NCI-H2107 (cell line): ENCODE measurements at regions not wholly inside any gene's neighbourhood (a gene's known extent, or its start where the extent isn't known, plus 50 kb on each side); places are given as distances from the start of the nearest gene placed in this dataset.

Experiments
- DNase-seq: peaks from one replicate; lab custom pipeline; 2025; lab: John Stamatoyannopoulos, UW

- DNase-seq: no peak
Observed at GRCh38 chr20:23253524-23253923, 97.1 kb upstream of the NXT1 start.

- no peak for DNase-seq
Observed at GRCh38 chr20:23251779-23252178, 98.8 kb upstream of the NXT1 start.

- DNase-seq: no peak
Observed at GRCh38 chr20:23249541-23249940, 101.0 kb upstream of the NXT1 start.

- no peak for DNase-seq
Observed at GRCh38 chr20:23248461-23248882, 102.1 kb upstream of the NXT1 start.

- DNase-seq: no peak
Observed at GRCh38 chr20:23246717-23247664, 103.6 kb upstream of the NXT1 start.

- no peak for DNase-seq
Observed at GRCh38 chr20:23245553-23246181, 104.9 kb upstream of the NXT1 start.

GRCh38 chr20:23244916-23245552 lies 105.6 kb upstream of the NXT1 start:
- DNase-seq: no peak

- DNase-seq: no peak
Observed at GRCh38 chr20:23244156-23244915, 106.3 kb upstream of the NXT1 start.

GRCh38 chr20:23243791-23244155 lies 106.8 kb upstream of the NXT1 start:
- no peak for DNase-seq

GRCh38 chr20:23242556-23243180 lies 107.9 kb upstream of the NXT1 start:
- no peak for DNase-seq

GRCh38 chr20:23242104-23242503 lies 108.5 kb upstream of the NXT1 start:
- DNase-seq: no peak

DNA sequence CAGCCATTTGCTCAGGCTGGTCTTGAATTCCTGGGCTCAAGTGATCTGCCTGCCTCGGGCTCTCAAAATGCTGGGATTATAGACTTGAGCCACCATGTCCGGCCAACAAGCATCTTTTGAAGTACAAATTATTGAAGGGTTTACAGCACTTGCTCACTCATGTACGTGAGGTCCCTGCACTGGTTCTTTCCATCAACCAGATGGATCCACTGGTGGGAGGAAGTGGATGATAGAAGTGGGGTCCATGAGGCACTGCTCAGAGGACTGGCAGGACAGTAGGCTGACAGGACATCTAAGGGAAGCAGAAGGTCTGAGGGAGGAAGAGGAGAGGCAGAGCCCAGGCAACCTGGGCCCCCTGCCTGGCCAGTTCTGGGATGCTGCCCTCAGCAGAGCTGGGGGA lies 109.2 kb upstream of the NXT1 start:
- DNase-seq: no peak

- no peak for DNase-seq
Observed at GRCh38 chr20:23240519-23240918, 110.1 kb upstream of the NXT1 start.

DNA sequence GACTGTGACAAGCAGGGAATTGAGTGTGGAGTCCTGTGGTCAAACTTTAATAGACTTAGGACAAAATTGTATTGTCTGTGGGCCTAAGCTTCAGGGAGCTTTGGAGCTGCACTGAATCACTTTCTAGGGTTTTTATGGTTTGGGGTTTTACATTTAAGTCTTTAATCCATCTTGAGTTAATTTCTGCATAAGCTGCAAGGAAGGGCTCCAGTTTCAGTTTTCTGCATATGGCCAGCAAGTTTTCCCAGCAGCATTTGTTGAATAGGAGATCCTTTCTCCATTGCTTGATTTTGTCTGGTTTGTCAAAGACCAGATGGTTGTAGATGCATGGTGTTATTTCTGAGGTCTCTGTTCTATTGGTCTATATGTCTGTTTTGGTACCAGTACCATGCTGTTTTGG lies 113.4 kb upstream of the NXT1 start:
- no peak for DNase-seq

- DNase-seq: no peak
Observed at GRCh38 chr20:23235173-23236027, 115.2 kb upstream of the NXT1 start.

DNA sequence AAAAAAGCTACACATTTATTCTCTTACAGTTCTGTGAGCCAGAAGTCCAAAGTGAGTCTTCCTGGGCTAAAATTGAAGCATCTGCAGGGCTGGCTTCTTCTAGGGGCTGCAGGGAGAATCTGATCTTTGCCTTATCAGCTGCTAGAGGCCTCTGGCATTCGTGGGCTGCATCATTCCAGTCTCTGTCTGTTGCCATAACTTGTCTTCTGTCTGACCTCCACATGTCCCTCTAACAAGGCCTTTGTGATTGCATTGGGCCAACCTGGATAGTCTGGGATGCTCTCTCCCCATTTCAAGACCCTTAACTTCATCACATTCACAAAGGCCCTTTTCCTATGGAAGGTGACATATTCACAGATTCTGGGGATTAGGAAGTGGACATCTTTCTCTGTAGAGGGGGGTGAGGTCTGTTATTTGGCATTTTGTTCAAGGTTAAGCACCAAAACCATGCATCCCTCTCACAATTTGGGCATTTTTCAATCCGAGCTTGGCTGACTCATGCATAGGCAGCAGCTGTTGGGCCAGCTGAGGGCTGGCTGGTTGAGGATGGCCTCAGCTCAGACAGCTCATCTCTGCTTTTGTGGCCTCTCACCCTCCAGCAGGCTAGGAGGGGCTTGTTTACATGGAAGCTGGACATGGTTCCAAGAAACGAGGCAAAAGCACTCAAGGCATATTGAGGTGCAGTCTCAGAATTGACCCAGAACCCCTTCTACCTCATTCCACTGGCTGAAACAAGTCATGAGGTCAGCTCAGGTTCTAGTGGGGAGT lies 116.1 kb upstream of the NXT1 start:
- no peak for DNase-seq

GRCh38 chr20:23233341-23233740 lies 117.2 kb upstream of the NXT1 start:
- DNase-seq: no peak

- no peak for DNase-seq
Observed at GRCh38 chr20:23232679-23233308, 117.8 kb upstream of the NXT1 start.

GRCh38 chr20:23232219-23232581 lies 118.4 kb upstream of the NXT1 start:
- DNase-seq: no peak
